B cell (primary cell): ENCODE measurements at regions not wholly inside any gene's neighbourhood (a gene's known extent, or its start where the extent isn't known, plus 50 kb on each side); places are given as distances from the start of the nearest gene placed in this dataset.

Experiments used
- ATAC-seq: fragments of 200-7000 bp; cut with Tn5 transposase; one replicate; pipeline ENCODE4 v1.10.0; 2021; ENCODE audit warnings: low read depth, mild to moderate bottlenecking, moderate number of reproducible peaks, moderate library complexity
- CTCF ChIA-PET: fragments of 350-600 bp; sonication (Branson Sonifier 250); formaldehyde crosslinking; loops from one replicate; lab custom pipeline; 2021; ENCODE audit warnings: antibody characterized with exemption, inconsistent platforms; lab: Charles Lee
- POLR2A ChIA-PET: fragments of 350-600 bp; sonication (Branson Sonifier 250); formaldehyde crosslinking; loops from one replicate; lab custom pipeline; 2021; ENCODE audit warnings: antibody characterized with exemption; lab: Charles Lee
- DNase-seq: peaks from one replicate; pipeline ENCODE4 v3.0.0; 2013
- H2AFZ ChIP-seq: 2 replicates; pipeline ENCODE4 v1.6.1; 2012; ENCODE audit warnings: mild to moderate bottlenecking, low read depth, low read length; ENCODE audit not compliant: insufficient read depth, poor library complexity, severe bottlenecking
- H3K27ac ChIP-seq, 2 donors: 1 replicate in 1 of 2; 2 replicates in 1 of 2; pipeline ENCODE4 v1.5.1; 2012 to 2013; ENCODE audit warnings: low read length in 2 of 2, mild to moderate bottlenecking in 2 of 2, moderate library complexity in 1 of 2
- H3K27me3 ChIP-seq, 4 experiments: fragments of 200-600 bp in 1 of 4; sonication (generic) in 1 of 4; replicated peaks in 1 of 4; 1 replicate in 2 of 4; 2 replicates in 2 of 4; pipeline versions ENCODE4 v1.6.1 to v1.7.0; 2013 to 2016; ENCODE audit warnings: low read length in 3 of 4, mild to moderate bottlenecking in 2 of 4, mixed read lengths in 1 of 4, moderate library complexity in 1 of 4; ENCODE audit not compliant: insufficient read depth in 4 of 4, control insufficient read depth in 3 of 4; ENCODE audit errors: control extremely low read depth in 1 of 4
- H3K36me3 ChIP-seq, 2 experiments: replicated peaks in 1 of 2; 1 replicate in 1 of 2; 2 replicates in 1 of 2; pipeline versions ENCODE4 v1.6.1 to v1.7.1; 2013; ENCODE audit warnings: low read length in 1 of 2; ENCODE audit not compliant: insufficient read depth in 2 of 2, control insufficient read depth in 1 of 2; ENCODE audit errors: control extremely low read depth in 1 of 2, extremely low read depth in 1 of 2
- H3K4me1 ChIP-seq, 2 donors: fragments of 200-600 bp in 1 of 2; sonication (generic) in 1 of 2; 1 replicate in 1 of 2; 2 replicates in 1 of 2; pipeline versions ENCODE4 v1.5.1 to v1.6.1; 2013 to 2017; ENCODE audit warnings: low read length in 2 of 2; ENCODE audit not compliant: control insufficient read depth in 2 of 2, insufficient read depth in 2 of 2
- H3K4me2 ChIP-seq: replicated peaks from 2 replicates; pipeline ENCODE3; 2012; ENCODE audit warnings: mild to moderate bottlenecking, low read depth, low read length; ENCODE audit not compliant: poor library complexity, severe bottlenecking
- H3K4me3 ChIP-seq, 5 experiments: fragments of 200-600 bp in 1 of 5; sonication (generic) in 1 of 5; 1 replicate in 3 of 5; 2 replicates in 2 of 5; pipeline versions ENCODE4 v1.5.1 to v1.7.0; 2011 to 2016; ENCODE audit warnings: low read length in 4 of 5, mild to moderate bottlenecking in 4 of 5, low read depth in 2 of 5, control low read depth in 1 of 5, moderate library complexity in 1 of 5; ENCODE audit not compliant: insufficient read depth in 1 of 5; ENCODE audit errors: control extremely low read depth in 1 of 5, extremely low read depth in 1 of 5
- H3K79me2 ChIP-seq: fragments of 200-600 bp; sonication (generic); one replicate; pipeline ENCODE4 v1.6.0; 2016; ENCODE audit warnings: low read length; ENCODE audit not compliant: control insufficient read depth, insufficient read depth
- H3K9ac ChIP-seq: fragments of 200-600 bp; sonication (generic); 2 replicates; pipeline ENCODE4 v1.6.1; 2017; ENCODE audit warnings: mild to moderate bottlenecking, low read length, moderate library complexity
- H3K9me3 ChIP-seq, 3 donors: one replicate each; pipeline versions ENCODE4 v1.6.1 to v1.7.1; 2013; ENCODE audit warnings: low read length in 2 of 3; ENCODE audit not compliant: control insufficient read depth in 2 of 3, insufficient read depth in 1 of 3; ENCODE audit errors: control extremely low read depth in 1 of 3
- H4K20me1 ChIP-seq: 2 replicates; pipeline ENCODE4 v1.6.0; 2012; ENCODE audit warnings: mild to moderate bottlenecking, low read length; ENCODE audit not compliant: insufficient read depth, control insufficient read depth, poor library complexity, severe bottlenecking
- H3K27ac Mint-ChIP-seq: one replicate; pipeline ENCODE4 v1.8.0; 2021; ENCODE audit warnings: mixed read lengths
- H3K27me3 Mint-ChIP-seq: one replicate; pipeline ENCODE4 v1.8.0; 2021; ENCODE audit warnings: mixed read lengths
- H3K4me1 Mint-ChIP-seq: one replicate; pipeline ENCODE4 v1.8.0; 2021; ENCODE audit warnings: mixed read lengths
- H3K4me3 Mint-ChIP-seq: one replicate; pipeline ENCODE4 v1.8.0; 2021; ENCODE audit warnings: mixed read lengths
- H3K9me3 Mint-ChIP-seq: one replicate; pipeline ENCODE4 v1.8.0; 2022; ENCODE audit warnings: mixed read lengths; ENCODE audit not compliant: insufficient read depth
- EZH2 ChIP-seq: IDR thresholded peaks from 2 replicates; pipeline ENCODE4 v1.6.1; 2012; ENCODE audit warnings: borderline replicate concordance, low read depth, mild to moderate bottlenecking, moderate library complexity, low read length; ENCODE audit not compliant: insufficient read depth, poor library complexity, severe bottlenecking
- WGBS: methylation state at CpG from one replicate; pipeline ENCODE4 v1.1.5; 2013; ENCODE audit warnings: missing lambda C conversion rate; ENCODE audit not compliant: insufficient coverage; 5-methylcytosine and 5-hydroxymethylcytosine counted together
- intact Hi-C: fragments of 100-400 bp; cut with micrococcal nuclease; formaldehyde crosslinking; loops from one replicate; pipeline ENCODE4 v1.10.0; 2022
- TF ChIP-seq, protein P1 (sequence below): fragments of 200-600 bp; IDR thresholded peaks from one replicate; pipeline ENCODE4 v1.8.0; 2022; ENCODE audit warnings: antibody characterized with exemption, mild to moderate bottlenecking

DNA sequence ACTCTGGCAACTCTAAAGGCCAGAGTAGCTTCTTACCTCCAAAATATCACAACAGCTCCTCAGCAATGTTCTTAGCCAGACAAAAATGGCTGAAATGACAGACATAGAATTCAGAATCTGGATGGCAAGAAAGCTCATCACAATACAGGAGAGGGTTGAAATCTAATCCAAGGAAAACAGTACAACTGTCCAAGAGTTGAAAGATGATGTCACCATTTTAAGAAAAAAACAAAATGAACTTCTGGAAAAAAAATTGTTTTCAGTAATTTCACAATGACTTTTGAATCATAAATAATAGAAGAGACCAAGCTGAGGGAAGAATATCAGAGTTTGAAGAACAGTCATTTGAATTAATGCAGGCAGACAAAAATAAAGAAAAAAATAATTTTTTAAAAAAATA lies 479.5 kb downstream of the ZWINT start:
- H2AFZ ChIP-seq, result no peak overlapping the region
- DNase-seq, result no peak
- no peaks in the 10 kb centered on the region for H3K27me3 Mint-ChIP-seq
- ChIA-PET CTCF (no interaction called here), POLR2A (no interaction called here)
- H3K4me1 Mint-ChIP-seq, result no peaks in the 10 kb centered on the region
- H3K4me3 Mint-ChIP-seq, result no peak overlapping the region
- no peaks in the 10 kb centered on the region for H3K27me3 ChIP-seq
- no peak overlapping the region for H3K27ac Mint-ChIP-seq
- TF ChIP-seq, protein P1, sequence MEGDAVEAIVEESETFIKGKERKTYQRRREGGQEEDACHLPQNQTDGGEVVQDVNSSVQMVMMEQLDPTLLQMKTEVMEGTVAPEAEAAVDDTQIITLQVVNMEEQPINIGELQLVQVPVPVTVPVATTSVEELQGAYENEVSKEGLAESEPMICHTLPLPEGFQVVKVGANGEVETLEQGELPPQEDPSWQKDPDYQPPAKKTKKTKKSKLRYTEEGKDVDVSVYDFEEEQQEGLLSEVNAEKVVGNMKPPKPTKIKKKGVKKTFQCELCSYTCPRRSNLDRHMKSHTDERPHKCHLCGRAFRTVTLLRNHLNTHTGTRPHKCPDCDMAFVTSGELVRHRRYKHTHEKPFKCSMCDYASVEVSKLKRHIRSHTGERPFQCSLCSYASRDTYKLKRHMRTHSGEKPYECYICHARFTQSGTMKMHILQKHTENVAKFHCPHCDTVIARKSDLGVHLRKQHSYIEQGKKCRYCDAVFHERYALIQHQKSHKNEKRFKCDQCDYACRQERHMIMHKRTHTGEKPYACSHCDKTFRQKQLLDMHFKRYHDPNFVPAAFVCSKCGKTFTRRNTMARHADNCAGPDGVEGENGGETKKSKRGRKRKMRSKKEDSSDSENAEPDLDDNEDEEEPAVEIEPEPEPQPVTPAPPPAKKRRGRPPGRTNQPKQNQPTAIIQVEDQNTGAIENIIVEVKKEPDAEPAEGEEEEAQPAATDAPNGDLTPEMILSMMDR, result no peak
- TF ChIP-seq EZH2, result no peak
- no peaks in the 10 kb centered on the region for H4K20me1 ChIP-seq
- H3K4me2 ChIP-seq, result no peak overlapping the region
- H3K9ac ChIP-seq, result no peak overlapping the region
- no peak overlapping the region for H3K27ac ChIP-seq
- no peak overlapping the region for H3K4me3 ChIP-seq
- ATAC-seq, result no peak
- no peaks in the 10 kb centered on the region for H3K79me2 ChIP-seq
- peaks cover 0 to 7% (median 0%) of the 10 kb centered on the region in 3 donors for H3K9me3 ChIP-seq
- no peaks in the 10 kb centered on the region for H3K4me1 ChIP-seq
- intact Hi-C loops, result no loop called here
- H3K9me3 Mint-ChIP-seq, result no peaks in the 10 kb centered on the region
- H3K36me3 ChIP-seq, result no peaks in the 10 kb centered on the region

DNA sequence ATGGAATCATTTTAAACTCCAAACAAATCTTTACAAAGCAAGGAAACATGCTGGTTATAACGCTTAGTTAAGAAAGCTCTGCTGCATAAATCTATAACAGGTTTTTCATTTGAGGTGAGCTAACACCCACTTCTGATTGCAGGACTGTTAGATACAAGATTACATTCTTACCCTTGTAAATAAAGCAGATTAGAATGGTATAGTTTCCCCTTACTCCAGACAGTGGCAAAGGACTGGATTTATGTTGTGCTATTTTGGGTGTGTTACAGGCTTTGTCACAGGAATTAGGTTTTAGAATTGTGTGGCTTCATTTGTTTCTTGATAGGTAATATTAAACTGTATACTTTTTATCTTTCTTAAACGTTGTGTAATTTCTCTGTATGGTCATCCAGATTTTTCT lies 487.6 kb downstream of the ZWINT start:
- no peak for DNase-seq
- intact Hi-C loops, result no loop called here
- no peak overlapping the region for H3K4me2 ChIP-seq
- CTCF ChIA-PET, result no interaction called here
- ATAC-seq, result no peak
- H3K27me3 ChIP-seq, result no peaks in the 10 kb centered on the region
- H3K4me3 ChIP-seq, result no peak overlapping the region
- no peak overlapping the region for H3K27ac ChIP-seq
- Mint-ChIP-seq H3K4me3 (no peak overlapping the region), H3K9me3 (no peaks in the 10 kb centered on the region), H3K27ac (no peak overlapping the region), H3K4me1 (no peaks in the 10 kb centered on the region), H3K27me3 (no peaks in the 10 kb centered on the region)
- WGBS, result no CpG with 5 or more reads among the region's 2 CpGs
- no peak overlapping the region for H3K9ac ChIP-seq
- H4K20me1 ChIP-seq, result no peaks in the 10 kb centered on the region
- no peaks in the 10 kb centered on the region for H3K79me2 ChIP-seq
- TF ChIP-seq, protein P1, result no peak
- no peak for TF ChIP-seq EZH2
- no peaks in the 10 kb centered on the region for H3K4me1 ChIP-seq
- H2AFZ ChIP-seq, result no peak overlapping the region
- H3K9me3 ChIP-seq, result no peaks in the 10 kb centered on the region
- POLR2A ChIA-PET, result no interaction called here
- H3K36me3 ChIP-seq, result no peaks in the 10 kb centered on the region
